ENCODE measurements at regions not wholly inside any gene's neighbourhood (a gene's known extent, or its start where the extent isn't known, plus 50 kb on each side); places are given as distances from the start of the nearest gene placed in this dataset.

- Histone ChIP-seq H3K9me3 (no peaks in the 10 kb centered on the region), H3K4me3 (no peak overlapping the region), H3K4me1 (no peaks in the 10 kb centered on the region), H3K36me3 (no peaks in the 10 kb centered on the region), H3K27ac (no peak overlapping the region), H3K27me3 (no peaks in the 10 kb centered on the region)
- DNase-seq (no peak), ATAC-seq (no peak)
- TF ChIP-seq CTCF (IDR thresholded peaks at IDR 0.05): no peak
- intact Hi-C loops (cut with DNase I): loop anchor here in 1 of 2 donors (5.0 to 10.0 kb wide), 2 partner anchors 148 to 205 kb away; partner anchors contain the start of gene ACKR3
These were observed 95.3 kb upstream of the ASB18 start for GRCh38 chr2:236359426-236360045.

- no peaks in the 10 kb centered on the region for H3K9me3 ChIP-seq
- ATAC-seq: no peak
- H3K4me3 ChIP-seq: no peak overlapping the region
- intact Hi-C loops (cut with DNase I): no loop called here
- H3K4me1 ChIP-seq: no peaks in the 10 kb centered on the region
- H3K27ac ChIP-seq: no peak overlapping the region
- H3K27me3 ChIP-seq: peaks cover 0 to 8% of the 10 kb centered on the region in 2 donors
- no peak for TF ChIP-seq CTCF (IDR thresholded peaks at IDR 0.05)
- DNase-seq: no peak
- H3K36me3 ChIP-seq: no peaks in the 10 kb centered on the region
These were observed 96.3 kb upstream of the ASB18 start for GRCh38 chr2:236360496-236360895.

GRCh38 chr2:236363711-236364277, 99.6 kb upstream of the ASB18 start:
- Histone ChIP-seq H3K27ac (no peak overlapping the region), H3K9me3 (no peaks in the 10 kb centered on the region), H3K27me3 (peaks cover 0 to 39% of the 10 kb centered on the region in 2 donors), H3K4me1 (no peaks in the 10 kb centered on the region), H3K36me3 (no peaks in the 10 kb centered on the region), H3K4me3 (no peak overlapping the region)
- intact Hi-C loops (cut with DNase I): no loop called here
- no peak for ATAC-seq
- DNase-seq: no peak
- TF ChIP-seq CTCF (IDR thresholded peaks at IDR 0.05): no peak

- H3K9me3 ChIP-seq: no peaks in the 10 kb centered on the region
- H3K27me3 ChIP-seq: peaks cover 7 to 54% of the 10 kb centered on the region in 2 donors
- ATAC-seq (no peak), DNase-seq (peak in 1 of 4 donors; percentile 68)
- no peaks in the 10 kb centered on the region for H3K4me1 ChIP-seq
- no peak for TF ChIP-seq CTCF (IDR thresholded peaks at IDR 0.05)
- H3K36me3 ChIP-seq: no peaks in the 10 kb centered on the region
- H3K4me3 ChIP-seq: no peak overlapping the region
- intact Hi-C loops (cut with DNase I): no loop called here
- H3K27ac ChIP-seq: no peak overlapping the region
These were observed 101.2 kb upstream of the ASB18 start for GRCh38 chr2:236365258-236366048.

GRCh38 chr2:236366049-236366387, 101.8 kb upstream of the ASB18 start:
- no peak for TF ChIP-seq CTCF (IDR thresholded peaks at IDR 0.05)
- no peak for ATAC-seq
- Histone ChIP-seq H3K9me3 (no peaks in the 10 kb centered on the region), H3K27ac (no peak overlapping the region), H3K4me3 (no peak overlapping the region), H3K4me1 (no peaks in the 10 kb centered on the region), H3K27me3 (peaks cover 7 to 54% of the 10 kb centered on the region in 2 donors), H3K36me3 (no peaks in the 10 kb centered on the region)
- intact Hi-C loops (cut with DNase I): no loop called here
- DNase-seq: no peak

All from left lung (tissue), 4 donors.